ENCODE measurements at regions not wholly inside any gene's neighbourhood (a gene's known extent, or its start where the extent isn't known, plus 50 kb on each side); places are given as distances from the start of the nearest gene placed in this dataset.

- no peak for DNase-seq (ENCODE audit: low read depth in 2 of 2)
These were observed 254.4 kb upstream of the ZPLD1 start for GRCh38 chr3:102180280-102180931.

- no peak for DNase-seq (ENCODE audit: low read depth in 2 of 2)
These were observed 253.5 kb upstream of the ZPLD1 start for GRCh38 chr3:102181175-102181920.

DNA sequence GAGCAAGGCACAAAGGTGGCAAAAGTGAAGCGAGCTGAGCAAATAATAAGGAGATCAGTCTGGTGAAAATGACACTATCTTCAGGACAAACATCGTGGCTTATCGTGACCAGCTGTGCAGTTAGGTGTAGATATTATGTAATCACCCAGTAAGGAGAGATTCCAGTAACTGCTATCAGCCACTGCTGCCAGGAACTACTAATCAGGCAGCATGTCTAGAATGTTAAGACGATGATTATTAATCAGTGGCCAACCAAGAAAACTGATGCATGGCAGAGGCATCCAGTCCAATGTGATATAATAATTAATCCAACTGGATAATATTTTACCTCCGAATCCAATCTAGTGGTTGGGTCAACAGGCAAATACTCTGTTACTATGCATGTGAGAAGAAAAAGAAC lies 252.7 kb upstream of the ZPLD1 start:
- no peak for DNase-seq (ENCODE audit: low read depth in 2 of 2)

DNA sequence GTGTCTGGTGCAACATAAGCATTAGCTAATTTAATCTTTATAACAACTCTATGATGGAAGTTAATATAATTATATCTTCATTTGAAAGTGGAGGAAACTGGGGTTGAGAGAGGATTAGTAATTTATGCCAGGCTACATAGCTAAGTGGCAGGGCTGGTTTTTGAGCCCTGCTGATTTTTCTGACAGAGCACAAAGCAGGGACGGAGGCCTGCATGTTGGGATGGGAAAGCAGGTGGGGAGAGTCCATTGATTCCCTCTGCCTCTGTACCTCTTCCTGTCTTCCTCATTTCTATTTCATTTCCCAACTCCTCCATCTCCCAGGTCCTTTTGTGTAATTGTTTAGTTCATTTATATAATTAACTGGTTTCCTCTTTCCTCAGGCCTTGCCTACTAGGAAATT lies 251.6 kb upstream of the ZPLD1 start:
- DNase-seq (ENCODE audit: low read depth in 2 of 2) = no peak

GRCh38 chr3:102183623-102184022 lies 251.2 kb upstream of the ZPLD1 start:
- DNase-seq (ENCODE audit: low read depth in 2 of 2) = no peak

DNA sequence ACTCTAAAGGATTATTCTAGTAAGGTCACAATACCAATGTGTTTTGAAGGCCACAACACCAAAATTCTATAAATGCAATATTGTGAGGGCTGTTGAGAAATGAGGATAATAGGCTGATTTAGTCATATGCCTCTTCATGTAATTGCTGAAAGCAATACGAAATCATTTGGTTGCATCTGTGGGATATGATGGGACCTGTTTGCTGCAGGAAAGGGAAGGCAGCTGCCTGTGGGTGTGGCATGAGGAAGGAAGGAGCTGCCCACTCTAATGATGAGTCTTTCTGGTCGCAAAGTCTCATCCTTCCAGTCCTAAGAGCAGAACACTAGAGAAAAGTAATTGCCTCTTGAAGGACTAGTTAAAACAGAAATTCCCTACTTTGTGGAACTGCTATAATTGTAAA lies 245.3 kb upstream of the ZPLD1 start:
- DNase-seq (ENCODE audit: low read depth in 2 of 2) = no peak

DNA sequence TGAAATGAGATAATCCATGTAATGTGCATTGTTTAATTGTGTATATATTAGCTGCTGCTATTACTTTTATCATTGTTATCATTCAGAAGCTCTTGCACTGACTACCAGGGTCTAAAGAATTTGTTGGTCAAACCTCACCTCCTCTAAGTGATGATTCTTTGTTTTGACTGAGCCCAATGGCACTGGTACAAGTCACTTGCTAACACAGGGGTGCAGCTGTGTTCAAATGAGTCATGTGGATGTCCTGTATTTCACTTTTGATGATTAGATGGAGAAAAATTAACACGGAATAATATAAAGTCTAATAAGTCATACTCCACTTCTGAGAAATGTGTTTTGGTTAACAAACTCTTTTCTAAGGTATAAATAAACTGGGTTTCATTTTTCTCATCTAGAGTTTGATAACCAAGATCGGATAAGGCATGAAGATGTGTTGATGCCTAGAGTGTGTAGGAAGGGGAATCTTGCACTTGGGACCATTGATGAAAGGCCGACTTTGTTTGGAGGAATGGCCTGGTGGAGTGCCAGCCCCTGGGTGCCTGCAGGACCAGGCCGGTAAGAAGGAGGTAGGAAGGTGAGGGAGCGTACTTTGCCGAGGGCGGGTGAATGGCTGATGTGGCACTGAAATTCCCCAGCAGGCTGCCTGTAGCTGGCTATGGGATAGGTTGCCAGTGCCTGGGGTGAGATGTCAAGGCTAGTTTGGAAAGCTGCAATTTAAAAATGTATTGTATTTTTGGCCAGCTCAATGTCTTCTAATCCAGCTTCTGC lies 244.7 kb upstream of the ZPLD1 start:
- no peak for DNase-seq (ENCODE audit: low read depth in 2 of 2)

GRCh38 chr3:102192575-102192974 lies 242.2 kb upstream of the ZPLD1 start:
- DNase-seq (ENCODE audit: low read depth in 2 of 2) = no peak

DNA sequence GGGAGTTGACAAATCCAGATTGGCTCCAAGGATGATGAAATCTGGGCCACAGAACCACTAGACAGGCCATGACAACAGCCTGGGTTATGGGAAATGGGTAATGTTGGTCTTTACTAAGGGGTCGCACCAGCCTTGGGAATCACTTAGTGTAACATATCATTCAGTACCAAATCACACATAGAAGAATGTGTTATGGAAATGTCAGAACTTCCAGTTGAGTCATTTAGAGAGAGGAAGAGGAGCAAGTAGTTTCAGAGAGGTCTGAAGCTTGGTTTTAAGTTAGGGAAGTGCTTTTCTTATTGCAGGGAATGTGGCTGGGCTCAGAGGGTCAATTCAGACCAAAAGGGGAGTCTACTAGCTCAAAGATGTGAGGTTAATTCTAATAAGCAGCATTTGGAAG lies 241.6 kb upstream of the ZPLD1 start:
- DNase-seq (ENCODE audit: low read depth in 2 of 2) = no peak

GRCh38 chr3:102194001-102194400 lies 240.8 kb upstream of the ZPLD1 start:
- DNase-seq (ENCODE audit: low read depth in 2 of 2) = no peak

DNA sequence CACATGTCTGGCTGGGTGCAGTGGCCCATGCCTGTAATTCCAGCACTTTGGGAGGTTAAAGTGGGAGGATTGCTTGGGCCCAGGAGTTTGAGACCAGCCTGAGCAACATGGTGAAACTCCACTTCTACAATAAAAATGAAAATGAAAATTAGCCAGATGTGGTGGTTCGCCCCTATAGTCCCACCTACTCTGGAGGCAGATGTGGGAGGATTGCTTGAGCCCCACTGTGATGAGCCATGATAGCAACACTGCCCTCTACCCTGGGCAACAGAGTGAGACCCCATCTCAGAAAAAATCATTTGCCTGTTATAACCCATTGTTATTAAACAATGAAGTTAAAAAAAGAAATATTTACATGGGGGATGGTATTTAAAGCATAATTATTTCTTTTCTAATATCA lies 240.1 kb upstream of the ZPLD1 start:
- no peak for DNase-seq (ENCODE audit: low read depth in 2 of 2)

GRCh38 chr3:102195198-102195948 lies 239.4 kb upstream of the ZPLD1 start:
- DNase-seq (ENCODE audit: low read depth in 2 of 2) = no peak

- no peak for DNase-seq (ENCODE audit: low read depth in 2 of 2)
These were observed 234.7 kb upstream of the ZPLD1 start for GRCh38 chr3:102200126-102200525.

DNA sequence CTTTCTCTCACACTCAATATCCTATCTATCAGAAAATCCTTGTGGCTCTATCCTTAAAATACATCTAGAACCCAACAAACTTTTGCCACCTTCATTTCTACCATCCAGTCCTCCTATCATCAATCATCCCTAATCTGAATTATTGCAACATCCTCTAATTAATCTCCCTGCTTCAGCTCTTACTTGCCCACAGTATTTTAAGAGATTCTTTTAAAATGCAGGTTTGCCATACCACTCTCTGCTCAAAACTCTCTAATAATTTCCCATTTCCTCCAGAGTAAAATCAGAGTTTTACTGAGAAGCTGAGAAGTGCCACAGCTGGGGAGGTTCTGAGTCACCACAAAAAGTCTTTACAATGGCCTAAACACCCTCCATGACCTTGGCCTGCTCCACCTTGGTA lies 234.3 kb upstream of the ZPLD1 start:
- no peak for DNase-seq (ENCODE audit: low read depth in 2 of 2)

- DNase-seq (ENCODE audit: low read depth in 2 of 2) = no peak
These were observed 229.2 kb upstream of the ZPLD1 start for GRCh38 chr3:102205647-102206046.

DNA sequence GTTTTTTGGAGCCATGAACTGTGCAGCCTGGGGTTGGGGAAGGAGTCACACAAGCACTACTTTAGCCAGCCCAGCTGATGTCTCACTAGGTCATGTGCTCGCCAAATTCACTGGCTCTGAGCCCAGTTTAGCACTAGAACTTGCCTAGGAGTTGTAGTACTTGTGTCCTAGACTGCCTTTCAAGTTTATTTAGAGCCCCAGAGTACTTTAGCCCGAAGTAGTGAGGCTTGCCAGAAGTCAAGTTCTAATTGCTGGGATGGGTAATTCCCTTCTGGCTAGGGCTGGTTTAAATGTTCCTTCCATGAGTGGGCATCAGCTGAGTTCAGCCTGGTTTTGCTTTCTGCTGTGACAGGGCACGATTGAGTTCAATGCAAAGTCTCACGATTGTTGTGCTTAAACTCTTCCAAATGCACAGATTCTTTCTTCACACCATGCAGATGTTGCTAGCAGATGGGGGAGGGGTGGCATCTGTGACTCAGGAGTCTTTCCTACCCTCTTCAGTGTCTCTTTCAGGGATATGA lies 228.2 kb upstream of the ZPLD1 start:
- no peak for DNase-seq (ENCODE audit: low read depth in 2 of 2)

DNA sequence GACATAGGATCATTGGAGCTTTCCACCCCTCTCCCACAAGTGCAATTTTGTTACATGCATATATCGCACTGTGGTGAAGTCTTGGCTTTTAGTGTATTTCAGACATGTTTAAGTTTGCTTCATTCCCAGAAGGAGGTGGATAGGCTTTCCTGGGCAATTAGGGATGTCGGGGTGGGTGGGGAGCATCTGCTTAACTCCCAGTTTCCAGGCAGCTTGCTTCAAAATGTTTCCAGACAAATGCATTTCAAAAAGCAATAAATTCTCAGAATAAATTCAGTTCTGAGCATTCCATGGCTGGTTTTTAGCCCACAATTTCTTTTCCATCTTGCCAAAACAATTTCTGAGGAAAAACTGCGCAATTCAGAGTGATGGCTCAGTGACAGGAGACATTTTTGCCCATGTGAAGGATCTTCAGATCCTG lies 227.7 kb upstream of the ZPLD1 start:
- DNase-seq (ENCODE audit: low read depth in 2 of 2) = no peak

GRCh38 chr3:102215166-102215565 lies 219.6 kb upstream of the ZPLD1 start:
- no peak for DNase-seq (ENCODE audit: low read depth in 2 of 2)

- DNase-seq (ENCODE audit: low read depth in 2 of 2) = no peak
These were observed 211.7 kb upstream of the ZPLD1 start for GRCh38 chr3:102223132-102223531.

- DNase-seq (ENCODE audit: low read depth in 2 of 2) = no peak
These were observed 210.6 kb upstream of the ZPLD1 start for GRCh38 chr3:102224171-102224570.

DNA sequence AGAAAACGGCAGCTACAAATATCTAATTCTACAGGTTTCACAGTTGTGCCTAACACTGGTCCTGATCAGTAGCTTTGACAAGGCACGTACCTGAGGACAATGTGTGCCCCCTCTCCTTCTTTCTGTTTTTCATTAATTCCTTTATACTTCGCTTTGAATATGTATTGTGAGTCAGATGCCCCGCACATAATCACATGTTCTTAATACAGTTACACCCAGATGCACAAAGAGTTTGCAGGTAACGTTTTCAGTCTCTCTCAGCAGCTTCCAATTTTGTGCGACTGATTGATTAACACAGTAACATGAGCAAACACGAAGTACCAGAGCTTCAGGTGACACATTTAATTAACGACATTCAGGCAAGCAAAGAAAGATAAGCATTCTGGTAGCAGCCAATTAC lies 209.8 kb upstream of the ZPLD1 start:
- no peak for DNase-seq (ENCODE audit: low read depth in 2 of 2)

Measured in stimulated activated CD4-positive, alpha-beta T cell treated with anti-CD3 and anti-CD28 coated beads, Interleukin-15, amount 100 ng/mL, for 48 hours (primary cell).